Peyer's patch (tissue), 4 donors: ENCODE measurements at regions not wholly inside any gene's neighbourhood (a gene's known extent, or its start where the extent isn't known, plus 50 kb on each side); places are given as distances from the start of the nearest gene placed in this dataset.

Experiments
- DNase-seq, 3 donors: peaks; one replicate each; pipeline ENCODE4 v3.0.0-alpha.2; 2017 to 2019
- H3K27ac ChIP-seq, 4 donors: fragments of 200-600 bp; sonication (generic); one replicate each; pipeline ENCODE4 v1.5.1; 2016 to 2019
- H3K27me3 ChIP-seq, 2 donors: fragments of 200-600 bp; sonication (generic); one replicate each; pipeline ENCODE4 v1.5.1; 2019
- H3K36me3 ChIP-seq, 3 donors: fragments of 200-600 bp; sonication (generic); one replicate each; pipeline ENCODE4 v1.5.1; 2016 to 2019
- H3K4me1 ChIP-seq, 4 donors: fragments of 200-600 bp; sonication (generic); one replicate each; pipeline ENCODE4 v1.5.1; 2016 to 2019
- H3K4me3 ChIP-seq, 4 donors: fragments of 200-600 bp; sonication (generic); 1 replicate in 3 of 4; 2 replicates in 1 of 4; pipeline ENCODE4 v1.5.1; 2016 to 2019; ENCODE audit warnings: mild to moderate bottlenecking in 1 of 4
- H3K9me3 ChIP-seq, 4 donors: fragments of 200-600 bp; sonication (generic); one replicate each; pipeline ENCODE4 v1.5.1; 2016 to 2019; ENCODE audit warnings: mild to moderate bottlenecking in 1 of 4
- POLR2A ChIP-seq, 2 donors: fragments of 450-650 bp; IDR thresholded peaks; one replicate each; pipeline ENCODE4 v1.5.1; 2017; ENCODE audit warnings: antibody characterized with exemption in 2 of 2, mild to moderate bottlenecking in 2 of 2, moderate library complexity in 2 of 2
- TF ChIP-seq, protein P1 (sequence below), 6 experiments: fragments of 450-650 bp in 4 of 6; fragments of 200-600 bp in 2 of 6; sonication (generic) in 1 of 6; IDR thresholded peaks; one replicate each; pipeline ENCODE4 v1.5.1; 2017 to 2019; ENCODE audit warnings: antibody characterized with exemption in 6 of 6, mild to moderate bottlenecking in 3 of 6, moderate library complexity in 1 of 6

DNA sequence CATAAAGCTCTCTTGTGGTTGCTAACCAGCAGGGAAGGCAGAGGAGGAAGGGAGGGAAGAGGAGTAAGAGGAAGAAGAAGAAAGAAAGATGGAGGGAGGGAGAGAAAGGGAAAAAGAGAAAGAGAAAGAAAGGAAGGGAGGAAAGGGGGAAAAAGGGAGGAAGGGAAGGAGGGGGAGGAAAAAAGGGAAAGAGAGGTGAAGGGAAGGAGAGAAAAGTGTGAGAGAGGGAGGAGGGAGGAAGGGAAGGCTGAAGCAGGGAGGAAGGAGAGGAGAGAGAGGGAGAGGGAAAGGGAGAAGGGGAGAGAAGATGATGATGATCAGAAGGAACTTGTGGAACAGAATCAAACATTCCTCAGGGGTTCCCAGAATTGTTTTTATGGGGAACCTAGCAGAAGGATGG is 57.5 kb upstream of the TOX2 start:
- Histone ChIP-seq H3K27me3 (no peaks in the 10 kb centered on the region), H3K36me3 (no peaks in the 10 kb centered on the region), H3K27ac (no peak overlapping the region), H3K9me3 (no peaks in the 10 kb centered on the region), H3K4me1 (no peaks in the 10 kb centered on the region), H3K4me3 (no peak overlapping the region)
- DNase-seq: no peak
- TF ChIP-seq POLR2A (IDR thresholded peaks at IDR 0.05): no peak
- TF ChIP-seq, protein P1, sequence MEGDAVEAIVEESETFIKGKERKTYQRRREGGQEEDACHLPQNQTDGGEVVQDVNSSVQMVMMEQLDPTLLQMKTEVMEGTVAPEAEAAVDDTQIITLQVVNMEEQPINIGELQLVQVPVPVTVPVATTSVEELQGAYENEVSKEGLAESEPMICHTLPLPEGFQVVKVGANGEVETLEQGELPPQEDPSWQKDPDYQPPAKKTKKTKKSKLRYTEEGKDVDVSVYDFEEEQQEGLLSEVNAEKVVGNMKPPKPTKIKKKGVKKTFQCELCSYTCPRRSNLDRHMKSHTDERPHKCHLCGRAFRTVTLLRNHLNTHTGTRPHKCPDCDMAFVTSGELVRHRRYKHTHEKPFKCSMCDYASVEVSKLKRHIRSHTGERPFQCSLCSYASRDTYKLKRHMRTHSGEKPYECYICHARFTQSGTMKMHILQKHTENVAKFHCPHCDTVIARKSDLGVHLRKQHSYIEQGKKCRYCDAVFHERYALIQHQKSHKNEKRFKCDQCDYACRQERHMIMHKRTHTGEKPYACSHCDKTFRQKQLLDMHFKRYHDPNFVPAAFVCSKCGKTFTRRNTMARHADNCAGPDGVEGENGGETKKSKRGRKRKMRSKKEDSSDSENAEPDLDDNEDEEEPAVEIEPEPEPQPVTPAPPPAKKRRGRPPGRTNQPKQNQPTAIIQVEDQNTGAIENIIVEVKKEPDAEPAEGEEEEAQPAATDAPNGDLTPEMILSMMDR (IDR thresholded peaks at IDR 0.05): no peak

DNA sequence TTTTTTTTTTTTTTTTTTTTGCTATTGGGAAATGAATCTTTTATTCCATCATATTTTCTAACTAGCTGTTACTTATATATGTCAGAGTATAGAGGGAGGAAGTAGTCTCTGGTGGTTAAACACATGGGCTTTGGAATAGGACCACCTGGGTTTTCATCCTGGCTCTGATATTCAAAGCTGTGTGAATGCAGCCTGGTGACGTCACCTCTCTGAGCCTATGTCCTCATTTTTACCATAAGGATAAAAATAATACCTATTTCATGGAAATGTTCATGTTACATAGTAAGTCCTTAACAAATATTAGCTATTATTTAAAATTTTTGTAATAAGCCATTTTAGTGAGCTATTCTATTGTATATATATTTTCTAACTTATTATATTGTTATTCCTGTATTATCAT is 58.8 kb upstream of the TOX2 start:
- Histone ChIP-seq H3K4me3 (no peak overlapping the region), H3K27ac (no peak overlapping the region), H3K4me1 (no peaks in the 10 kb centered on the region), H3K27me3 (no peaks in the 10 kb centered on the region), H3K9me3 (no peaks in the 10 kb centered on the region), H3K36me3 (no peaks in the 10 kb centered on the region)
- TF ChIP-seq POLR2A (IDR thresholded peaks at IDR 0.05): no peak
- TF ChIP-seq, protein P1 (IDR thresholded peaks at IDR 0.05): no peak
- no peak for DNase-seq

DNA sequence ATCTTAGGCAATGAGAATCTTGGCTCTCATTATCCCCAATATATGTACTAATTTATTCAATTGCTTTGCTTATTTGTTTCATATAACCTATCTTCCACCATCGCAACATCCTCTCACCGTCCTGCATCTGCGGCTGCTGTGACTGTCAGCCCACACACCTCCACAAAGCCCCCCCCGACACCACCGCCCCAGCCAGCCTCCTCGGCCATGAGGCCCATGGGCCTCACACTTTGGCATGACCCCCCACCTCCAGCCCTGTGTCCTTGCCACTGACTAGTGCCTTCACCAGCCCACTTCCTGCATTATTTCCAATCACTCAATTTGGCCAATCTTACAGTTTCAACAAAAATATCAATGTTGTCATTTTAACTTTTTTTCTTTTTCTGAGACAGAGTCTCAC is 60.7 kb upstream of the TOX2 start:
- TF ChIP-seq, protein P1 (IDR thresholded peaks at IDR 0.05): no peak
- no peak for TF ChIP-seq POLR2A (IDR thresholded peaks at IDR 0.05)
- no peak overlapping the region for H3K4me3 ChIP-seq

DNA sequence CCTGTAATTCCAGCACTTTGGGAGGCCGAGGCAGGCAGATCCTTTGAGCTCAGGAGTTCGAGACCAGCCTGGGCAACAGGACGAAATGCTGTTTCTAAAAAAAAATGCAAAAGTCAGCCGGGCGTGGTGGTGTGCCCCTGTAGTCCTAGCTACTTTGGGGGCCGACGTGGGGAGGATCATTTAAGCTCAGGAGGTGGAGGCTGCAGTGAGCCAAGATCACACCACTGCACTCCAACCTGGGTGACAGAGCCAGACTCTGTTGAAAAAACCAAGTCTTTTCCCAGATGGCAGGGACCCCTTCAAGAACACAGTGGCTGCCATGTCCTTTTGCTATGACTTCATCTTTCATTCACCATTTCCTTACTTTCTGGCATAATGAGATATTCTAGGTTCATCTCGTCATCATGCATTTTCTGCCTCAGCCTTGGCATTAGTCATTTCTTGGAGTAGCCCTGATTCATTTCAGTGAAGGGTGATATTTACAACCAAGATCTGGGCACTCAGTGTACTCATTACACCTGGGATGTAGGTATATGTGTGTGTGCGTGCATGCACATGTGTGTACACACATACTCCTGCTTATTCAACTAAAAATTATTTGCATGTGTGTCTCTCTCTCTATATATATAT is 61.4 kb upstream of the TOX2 start:
- H3K9me3 ChIP-seq: no peaks in the 10 kb centered on the region
- TF ChIP-seq, protein P1 (IDR thresholded peaks at IDR 0.05): no peak
- no peak for TF ChIP-seq POLR2A (IDR thresholded peaks at IDR 0.05)
- H3K36me3 ChIP-seq: no peaks in the 10 kb centered on the region
- no peak overlapping the region for H3K27ac ChIP-seq
- no peaks in the 10 kb centered on the region for H3K27me3 ChIP-seq
- H3K4me1 ChIP-seq: peaks cover 0 to 5% (median 0%) of the 10 kb centered on the region in 4 donors
- DNase-seq: no peak
- H3K4me3 ChIP-seq: no peak overlapping the region

More for the DNA sequence above, 60.7 kb upstream of the TOX2 start:
- Histone ChIP-seq H3K27me3 (no peaks in the 10 kb centered on the region), H3K9me3 (no peaks in the 10 kb centered on the region), H3K27ac (no peak overlapping the region), H3K4me1 (peaks cover 0 to 4% (median 0%) of the 10 kb centered on the region in 4 donors), H3K36me3 (no peaks in the 10 kb centered on the region)
- no peak for DNase-seq

DNA sequence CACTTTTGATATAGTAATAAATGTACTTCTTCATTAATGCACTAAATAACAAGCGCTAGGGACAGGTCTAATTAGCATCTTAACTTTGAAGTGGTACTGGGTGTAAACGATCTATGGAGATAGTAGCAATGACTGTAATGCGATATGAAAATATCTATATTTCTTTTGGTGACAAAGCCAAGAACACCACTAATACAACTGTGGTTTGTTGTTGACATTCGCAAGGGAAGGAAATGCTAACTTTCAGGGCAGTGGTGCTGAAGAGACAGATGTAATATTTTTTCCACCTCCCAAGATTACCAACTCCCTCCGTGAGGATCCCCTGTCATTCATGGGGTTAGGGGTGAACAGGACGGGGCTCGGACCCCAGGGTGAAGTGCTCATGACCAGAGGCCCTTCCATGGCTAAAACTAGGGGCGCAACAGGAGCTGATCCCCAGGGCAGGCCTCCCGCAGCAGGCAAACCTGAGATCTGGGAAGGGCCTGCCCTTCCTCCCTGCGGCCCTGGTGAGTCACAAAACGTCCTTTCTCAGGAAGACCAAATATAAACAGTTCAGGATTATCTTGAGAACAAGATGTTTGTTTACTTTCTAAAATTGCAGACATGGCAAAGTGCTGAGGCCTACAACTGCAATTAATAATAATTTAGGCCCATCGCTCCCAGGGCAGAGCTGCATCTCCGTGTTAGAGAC is 65.0 kb upstream of the TOX2 start:
- DNase-seq: no peak
- Histone ChIP-seq H3K36me3 (no peaks in the 10 kb centered on the region), H3K9me3 (no peaks in the 10 kb centered on the region), H3K27me3 (no peaks in the 10 kb centered on the region), H3K27ac (peak overlapping the region; percentile 17 to 72 (median 55)), H3K4me3 (no peak overlapping the region), H3K4me1 (peaks cover 0 to 5% (median 0%) of the 10 kb centered on the region in 4 donors)
- TF ChIP-seq, protein P1 (IDR thresholded peaks at IDR 0.05): no peak
- TF ChIP-seq POLR2A (IDR thresholded peaks at IDR 0.05): no peak
